Skeletal muscle satellite cell (primary cell): ENCODE measurements at regions not wholly inside any gene's neighbourhood (a gene's known extent, or its start where the extent isn't known, plus 50 kb on each side); places are given as distances from the start of the nearest gene placed in this dataset.

Source experiments
- H3K27me3 ChIP-seq: 2 replicates; pipeline ENCODE4 v1.7.0; 2013; ENCODE audit warnings: low read length; ENCODE audit not compliant: control insufficient read depth, insufficient read depth
- H3K36me3 ChIP-seq: 2 replicates; pipeline ENCODE4 v1.7.0; 2013; ENCODE audit warnings: mild to moderate bottlenecking, control low read depth, low read length; ENCODE audit not compliant: insufficient read depth
- H3K4me1 ChIP-seq: 2 replicates; pipeline ENCODE4 v1.7.0; 2013; ENCODE audit warnings: low read length; ENCODE audit not compliant: control insufficient read depth, insufficient read depth
- H3K4me2 ChIP-seq: 2 replicates; pipeline ENCODE4 v1.7.0; 2013; ENCODE audit warnings: mild to moderate bottlenecking, low read length
- H3K4me3 ChIP-seq: 2 replicates; pipeline ENCODE4 v1.7.0; 2013; ENCODE audit warnings: low read length
- H3K9ac ChIP-seq: 2 replicates; pipeline ENCODE4 v1.7.0; 2013; ENCODE audit warnings: mild to moderate bottlenecking, low read depth, low read length, moderate library complexity
- H3K9me3 ChIP-seq: replicated peaks from 2 replicates; pipeline ENCODE4 v1.7.0; 2013; ENCODE audit warnings: mild to moderate bottlenecking, control low read depth, low read length

DNA sequence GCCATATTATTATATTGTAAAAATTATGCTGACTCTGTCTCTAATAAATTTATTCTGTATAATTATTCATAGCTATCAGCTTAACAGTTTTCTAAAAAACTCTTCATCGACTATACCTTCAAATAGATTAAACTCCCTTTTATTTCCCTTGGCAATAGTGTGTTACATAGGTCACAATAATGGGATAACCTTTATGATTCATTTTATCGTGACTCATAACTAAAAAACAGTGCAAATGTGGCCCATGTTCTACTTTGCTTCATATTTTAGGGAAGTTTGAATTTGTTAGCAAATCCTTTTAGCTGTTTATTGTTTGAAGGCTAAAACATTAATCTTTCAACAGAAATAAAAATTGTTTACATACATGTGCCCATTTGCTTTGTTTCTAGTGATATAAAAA lies 783.2 kb upstream of the CDH2 start:
- no peak overlapping the region for H3K9ac ChIP-seq
- H3K4me2 ChIP-seq: peak overlapping the region; percentile 0
- H3K4me1 ChIP-seq: peaks cover 12% of the 10 kb centered on the region
- H3K27me3 ChIP-seq: no peaks in the 10 kb centered on the region
- H3K36me3 ChIP-seq: no peaks in the 10 kb centered on the region
- no peaks in the 10 kb centered on the region for H3K9me3 ChIP-seq
- H3K4me3 ChIP-seq: no peak overlapping the region

GRCh38 chr18:28952339-28952738 lies 775.4 kb upstream of the CDH2 start:
- no peak overlapping the region for H3K4me2 ChIP-seq
- H3K9me3 ChIP-seq: peaks cover 4% of the 10 kb centered on the region
- H3K4me3 ChIP-seq: no peak overlapping the region
- no peaks in the 10 kb centered on the region for H3K27me3 ChIP-seq
- H3K36me3 ChIP-seq: no peaks in the 10 kb centered on the region
- no peak overlapping the region for H3K9ac ChIP-seq
- H3K4me1 ChIP-seq: no peaks in the 10 kb centered on the region

DNA sequence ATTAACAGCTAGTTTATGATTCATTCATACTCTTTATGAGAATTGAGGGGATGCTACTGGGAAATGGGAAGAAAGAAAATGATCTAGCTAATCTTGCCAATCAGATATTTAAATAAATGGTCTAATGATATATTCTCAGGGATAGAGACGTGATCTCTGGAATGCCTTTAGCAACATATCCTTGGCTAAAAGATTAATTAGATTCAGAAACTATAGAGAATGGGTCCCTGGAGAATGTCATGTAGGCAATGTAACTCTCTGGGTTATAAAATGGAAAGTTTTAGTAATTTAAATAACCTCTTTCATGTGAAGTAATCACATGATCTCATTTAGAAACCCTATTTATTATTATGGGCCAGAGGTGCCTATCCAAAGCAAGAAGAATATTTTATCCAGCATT lies 771.0 kb upstream of the CDH2 start:
- Histone ChIP-seq H3K4me3 (no peak overlapping the region), H3K4me2 (no peak overlapping the region), H3K9ac (no peak overlapping the region), H3K4me1 (no peaks in the 10 kb centered on the region), H3K27me3 (no peaks in the 10 kb centered on the region), H3K9me3 (peaks cover 4% of the 10 kb centered on the region), H3K36me3 (no peaks in the 10 kb centered on the region)

DNA sequence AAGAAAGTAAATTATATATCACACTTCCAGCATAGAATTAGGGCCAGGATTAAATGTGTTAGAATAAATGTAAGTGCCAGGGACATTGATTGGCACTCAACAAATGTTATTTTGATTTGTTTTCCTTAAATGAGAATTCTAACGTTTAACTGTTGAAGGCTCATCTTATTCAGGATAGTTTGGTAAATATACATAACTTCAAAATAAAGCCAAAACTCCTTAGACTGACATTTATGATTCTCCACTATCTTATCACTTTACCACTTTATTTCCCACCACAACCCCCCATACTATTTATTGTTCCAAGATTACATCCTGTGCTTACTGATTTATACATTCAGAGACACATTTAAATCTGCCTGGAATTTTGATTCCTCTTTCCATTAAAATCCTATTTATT lies 769.5 kb upstream of the CDH2 start:
- no peaks in the 10 kb centered on the region for H3K9me3 ChIP-seq
- no peak overlapping the region for H3K9ac ChIP-seq
- H3K36me3 ChIP-seq: no peaks in the 10 kb centered on the region

DNA sequence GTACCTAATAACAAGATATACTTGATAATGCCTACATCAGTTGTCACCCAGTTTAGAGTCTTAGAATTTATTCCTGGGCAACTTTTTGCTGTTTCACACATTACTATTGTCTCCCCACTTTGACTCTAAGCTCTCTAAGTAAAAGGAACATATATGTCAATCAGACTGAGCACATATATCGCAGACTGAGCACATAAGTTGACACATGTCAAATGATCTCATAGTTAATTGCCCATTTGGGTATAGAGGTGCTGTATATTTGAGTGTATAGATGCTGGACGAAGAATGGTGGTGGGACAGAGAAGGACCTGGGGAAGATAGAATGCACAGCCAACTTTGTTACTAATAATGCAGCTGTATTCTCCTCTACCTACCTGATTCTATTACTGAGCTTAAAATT lies 746.0 kb upstream of the CDH2 start:
- no peaks in the 10 kb centered on the region for H3K9me3 ChIP-seq
- H3K4me2 ChIP-seq: no peak overlapping the region
- no peaks in the 10 kb centered on the region for H3K36me3 ChIP-seq
- H3K4me3 ChIP-seq: no peak overlapping the region
- no peak overlapping the region for H3K9ac ChIP-seq
- H3K4me1 ChIP-seq: no peaks in the 10 kb centered on the region
- H3K27me3 ChIP-seq: no peaks in the 10 kb centered on the region

More for the DNA sequence above, 769.5 kb upstream of the CDH2 start:
- H3K27me3 ChIP-seq: no peaks in the 10 kb centered on the region
- no peak overlapping the region for H3K4me3 ChIP-seq
- no peak overlapping the region for H3K4me2 ChIP-seq
- no peaks in the 10 kb centered on the region for H3K4me1 ChIP-seq

DNA sequence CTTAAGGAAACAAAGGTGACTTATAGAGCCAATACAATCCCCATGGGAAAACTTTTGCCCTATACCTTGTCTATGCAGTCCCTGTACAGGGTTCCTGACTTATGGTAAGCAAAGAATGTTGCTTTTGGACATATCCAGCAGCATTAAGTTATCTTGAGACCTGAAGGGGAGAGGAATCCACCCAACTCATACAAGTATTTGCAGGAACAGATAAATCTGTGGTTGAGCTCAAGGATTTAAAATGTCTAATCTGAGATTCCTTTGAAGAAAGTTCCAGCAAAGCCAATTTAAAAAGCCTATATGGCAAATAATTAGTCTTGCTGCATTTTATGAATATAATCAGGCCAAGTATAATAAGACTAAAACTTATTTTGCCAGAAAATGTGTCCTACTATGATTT lies 739.5 kb upstream of the CDH2 start:
- Histone ChIP-seq H3K27me3 (no peaks in the 10 kb centered on the region), H3K9me3 (peaks cover 6% of the 10 kb centered on the region), H3K36me3 (no peaks in the 10 kb centered on the region), H3K4me2 (no peak overlapping the region), H3K4me1 (no peaks in the 10 kb centered on the region), H3K4me3 (no peak overlapping the region), H3K9ac (no peak overlapping the region)

DNA sequence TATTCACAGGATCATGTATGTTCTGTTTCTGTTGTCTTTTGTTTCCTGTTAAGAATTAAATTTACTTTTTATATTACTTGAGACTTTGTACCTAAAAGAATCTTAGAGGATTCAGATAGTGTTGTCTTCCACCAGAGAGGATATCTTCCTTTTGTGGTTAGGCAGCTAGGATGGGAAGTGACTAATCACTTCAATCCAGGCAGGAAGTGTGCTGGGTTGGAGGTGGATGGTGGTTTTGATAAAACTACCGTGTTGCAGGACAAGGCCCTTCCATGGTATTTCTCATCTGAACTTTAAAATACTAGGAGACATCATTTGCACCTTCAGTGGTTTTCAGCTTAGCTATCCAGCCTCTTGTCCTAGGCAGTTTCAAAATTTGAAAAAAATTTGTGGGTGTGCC lies 728.6 kb upstream of the CDH2 start:
- Histone ChIP-seq H3K4me3 (no peak overlapping the region), H3K9ac (no peak overlapping the region), H3K9me3 (no peaks in the 10 kb centered on the region), H3K27me3 (no peaks in the 10 kb centered on the region), H3K4me1 (peaks cover 9% of the 10 kb centered on the region), H3K4me2 (no peak overlapping the region), H3K36me3 (no peaks in the 10 kb centered on the region)

GRCh38 chr18:28904789-28905364 lies 727.9 kb upstream of the CDH2 start:
- Histone ChIP-seq H3K27me3 (no peaks in the 10 kb centered on the region), H3K4me3 (no peak overlapping the region), H3K4me2 (no peak overlapping the region), H3K36me3 (no peaks in the 10 kb centered on the region), H3K9ac (no peak overlapping the region), H3K9me3 (no peaks in the 10 kb centered on the region), H3K4me1 (peaks cover 9% of the 10 kb centered on the region)

DNA sequence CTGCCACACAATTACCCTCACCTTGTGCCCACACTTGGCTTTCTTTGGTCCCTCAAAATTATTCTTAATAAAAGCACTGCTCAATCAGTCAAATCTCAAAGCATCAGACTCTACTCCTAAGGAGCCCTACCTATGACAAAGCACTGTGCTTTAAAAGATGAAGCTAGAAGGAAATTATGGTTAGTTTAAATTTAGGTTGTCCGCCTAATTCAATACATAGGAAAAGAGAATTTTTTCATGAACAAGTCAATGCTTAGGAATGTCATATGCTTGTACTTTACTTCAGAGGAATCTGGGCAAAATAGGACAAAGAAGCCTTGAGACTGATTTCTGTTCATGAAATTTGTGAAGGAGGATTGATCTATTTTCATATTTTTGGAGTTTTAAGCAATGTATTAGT lies 726.4 kb upstream of the CDH2 start:
- no peak overlapping the region for H3K4me2 ChIP-seq
- no peaks in the 10 kb centered on the region for H3K27me3 ChIP-seq
- no peak overlapping the region for H3K9ac ChIP-seq
- H3K4me1 ChIP-seq: peaks cover 9% of the 10 kb centered on the region
- no peaks in the 10 kb centered on the region for H3K9me3 ChIP-seq
- no peak overlapping the region for H3K4me3 ChIP-seq
- H3K36me3 ChIP-seq: no peaks in the 10 kb centered on the region

DNA sequence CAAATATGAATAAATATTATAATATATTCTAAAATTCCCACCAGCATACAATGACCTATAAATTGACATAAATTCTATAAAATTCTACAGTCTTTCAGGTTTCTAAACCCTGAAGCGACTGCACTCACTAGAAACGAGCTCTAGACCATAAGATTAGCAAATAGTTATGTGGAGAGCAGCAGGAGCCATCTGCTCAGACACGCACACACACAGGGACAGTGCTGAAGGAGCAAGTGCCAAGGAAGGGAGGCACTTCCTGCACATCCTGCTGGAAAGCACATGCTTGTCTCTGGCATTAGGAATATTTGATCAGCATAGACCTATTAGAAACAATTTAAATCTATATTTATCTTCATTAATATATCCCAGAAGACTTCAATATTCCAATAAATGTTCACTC lies 713.9 kb upstream of the CDH2 start:
- no peak overlapping the region for H3K4me3 ChIP-seq
- H3K9me3 ChIP-seq: no peaks in the 10 kb centered on the region
- H3K27me3 ChIP-seq: no peaks in the 10 kb centered on the region
- no peak overlapping the region for H3K9ac ChIP-seq
- no peaks in the 10 kb centered on the region for H3K36me3 ChIP-seq
- H3K4me1 ChIP-seq: no peaks in the 10 kb centered on the region
- H3K4me2 ChIP-seq: no peak overlapping the region

GRCh38 chr18:28884304-28884703 lies 707.4 kb upstream of the CDH2 start:
- H3K36me3 ChIP-seq: no peaks in the 10 kb centered on the region
- H3K9me3 ChIP-seq: no peaks in the 10 kb centered on the region
- no peaks in the 10 kb centered on the region for H3K4me1 ChIP-seq
- no peak overlapping the region for H3K9ac ChIP-seq
- no peak overlapping the region for H3K4me3 ChIP-seq
- H3K27me3 ChIP-seq: no peaks in the 10 kb centered on the region
- no peak overlapping the region for H3K4me2 ChIP-seq

- no peaks in the 10 kb centered on the region for H3K27me3 ChIP-seq
These were observed 703.9 kb upstream of the CDH2 start for GRCh38 chr18:28880856-28881255.

More at GRCh38 chr18:28880856-28881255, 703.9 kb upstream of the CDH2 start:
- Histone ChIP-seq H3K9ac (no peak overlapping the region), H3K4me3 (no peak overlapping the region), H3K36me3 (no peaks in the 10 kb centered on the region), H3K4me1 (no peaks in the 10 kb centered on the region), H3K4me2 (no peak overlapping the region), H3K9me3 (no peaks in the 10 kb centered on the region)
